ENCODE measurements at regions not wholly inside any gene's neighbourhood (a gene's known extent, or its start where the extent isn't known, plus 50 kb on each side); places are given as distances from the start of the nearest gene placed in this dataset.

DNA sequence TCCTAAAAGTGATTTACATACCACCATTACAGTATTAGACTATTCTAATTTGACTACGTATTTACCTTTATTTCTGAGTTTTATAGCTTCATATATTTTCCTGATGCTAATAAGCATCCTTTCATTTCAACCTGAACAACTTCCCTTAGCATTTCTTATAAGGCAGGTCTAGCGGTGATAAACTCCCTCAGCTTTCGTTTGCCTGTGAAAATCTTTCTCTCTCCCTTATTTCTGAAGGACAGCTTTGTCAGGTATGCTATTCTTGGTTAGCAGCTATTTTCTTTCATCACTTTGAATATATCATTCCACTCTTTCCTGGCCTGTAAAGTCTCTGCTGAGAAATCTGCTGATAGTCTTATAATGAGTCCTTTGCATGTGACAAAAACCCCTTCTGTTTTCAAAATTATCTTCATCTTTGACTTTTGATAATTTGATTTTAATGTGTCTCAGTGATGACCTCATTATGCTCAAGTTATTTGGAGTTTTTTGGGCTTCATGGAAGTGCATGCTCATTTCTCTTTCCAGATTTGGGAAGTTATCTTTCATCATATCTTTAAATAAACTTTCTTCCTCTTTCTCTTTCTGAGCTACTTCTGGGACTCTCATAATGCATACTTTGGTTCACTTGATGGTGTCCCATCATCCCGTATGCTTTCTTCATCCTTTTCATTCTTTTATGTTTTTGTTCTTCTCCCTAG, 285.4 kb upstream of the PMFBP1 start:
- TF ChIP-seq CTCF (IDR thresholded peaks at IDR 0.05; ENCODE audit: low read depth, low read length, poor library complexity, severe bottlenecking) (no peak), EZH2phosphoT487 (IDR thresholded peaks at IDR 0.05; ENCODE audit: borderline replicate concordance, low read length) (no peak)

Measured in DOHH2 (cell line).